Upper lobe of right lung (tissue), 1 donor: ENCODE measurements at regions not wholly inside any gene's neighbourhood (a gene's known extent, or its start where the extent isn't known, plus 50 kb on each side); places are given as distances from the start of the nearest gene placed in this dataset.

Source experiments
- ATAC-seq: fragments of 200-7000 bp; cut with Tn5 transposase; one replicate; pipeline ENCODE4 v1.9.1; 2020; ENCODE audit warnings: mild to moderate bottlenecking, moderate library complexity
- DNase-seq: peaks from one replicate; pipeline ENCODE4 v3.0.0-alpha.2; 2020
- H3K27ac ChIP-seq: fragments of 200-600 bp; one replicate; pipeline ENCODE4 v1.8.0; 2022
- H3K27me3 ChIP-seq: fragments of 200-600 bp; one replicate; pipeline ENCODE4 v1.8.0; 2022; ENCODE audit warnings: mild to moderate bottlenecking
- H3K36me3 ChIP-seq: fragments of 200-600 bp; one replicate; pipeline ENCODE4 v1.8.0; 2022
- H3K4me1 ChIP-seq: fragments of 200-600 bp; one replicate; pipeline ENCODE4 v1.8.0; 2022
- H3K4me3 ChIP-seq: fragments of 200-600 bp; one replicate; pipeline ENCODE4 v1.8.0; 2022; ENCODE audit warnings: mild to moderate bottlenecking
- H3K9me3 ChIP-seq: fragments of 200-600 bp; one replicate; pipeline ENCODE4 v1.8.0; 2022
- intact Hi-C: fragments of 100-400 bp; cut with DNase I; formaldehyde crosslinking; loops from one replicate; pipeline ENCODE4 v1.11.0; 2022
- TF ChIP-seq, protein P1 (sequence below): fragments of 200-600 bp; IDR thresholded peaks from one replicate; pipeline ENCODE4 v1.8.0; 2022; ENCODE audit warnings: antibody characterized with exemption
- donor health status: DM: no; HTN: yes; CAD: no; lungs with severe emphysema.

DNA sequence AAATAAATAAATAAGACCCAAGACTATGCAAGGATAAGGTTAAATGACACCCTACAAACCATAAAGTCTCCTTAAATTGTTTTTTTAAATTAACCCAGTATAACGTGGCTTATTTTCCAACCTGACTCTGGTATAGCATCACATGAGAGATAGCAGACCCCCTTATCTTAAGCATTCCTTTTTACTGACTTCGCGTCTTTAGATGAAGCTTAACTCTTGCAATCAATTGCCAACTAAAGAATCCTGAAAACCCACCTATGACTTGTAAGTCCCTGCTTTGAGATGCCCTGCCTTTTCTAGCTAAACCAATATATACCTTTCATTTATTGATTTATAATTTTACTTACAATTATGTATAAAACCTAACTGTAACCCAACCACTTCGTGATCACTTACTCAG, 57.1 kb upstream of the RAB12 start:
- Histone ChIP-seq H3K4me1 (no peaks in the 10 kb centered on the region), H3K36me3 (no peaks in the 10 kb centered on the region), H3K4me3 (no peak overlapping the region), H3K27ac (no peak overlapping the region), H3K27me3 (no peaks in the 10 kb centered on the region), H3K9me3 (no peaks in the 10 kb centered on the region)
- intact Hi-C loops, result no loop called here
- DNase-seq, result no peak
- no peak for ATAC-seq
- TF ChIP-seq, protein P1, sequence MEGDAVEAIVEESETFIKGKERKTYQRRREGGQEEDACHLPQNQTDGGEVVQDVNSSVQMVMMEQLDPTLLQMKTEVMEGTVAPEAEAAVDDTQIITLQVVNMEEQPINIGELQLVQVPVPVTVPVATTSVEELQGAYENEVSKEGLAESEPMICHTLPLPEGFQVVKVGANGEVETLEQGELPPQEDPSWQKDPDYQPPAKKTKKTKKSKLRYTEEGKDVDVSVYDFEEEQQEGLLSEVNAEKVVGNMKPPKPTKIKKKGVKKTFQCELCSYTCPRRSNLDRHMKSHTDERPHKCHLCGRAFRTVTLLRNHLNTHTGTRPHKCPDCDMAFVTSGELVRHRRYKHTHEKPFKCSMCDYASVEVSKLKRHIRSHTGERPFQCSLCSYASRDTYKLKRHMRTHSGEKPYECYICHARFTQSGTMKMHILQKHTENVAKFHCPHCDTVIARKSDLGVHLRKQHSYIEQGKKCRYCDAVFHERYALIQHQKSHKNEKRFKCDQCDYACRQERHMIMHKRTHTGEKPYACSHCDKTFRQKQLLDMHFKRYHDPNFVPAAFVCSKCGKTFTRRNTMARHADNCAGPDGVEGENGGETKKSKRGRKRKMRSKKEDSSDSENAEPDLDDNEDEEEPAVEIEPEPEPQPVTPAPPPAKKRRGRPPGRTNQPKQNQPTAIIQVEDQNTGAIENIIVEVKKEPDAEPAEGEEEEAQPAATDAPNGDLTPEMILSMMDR, result no peak

DNA sequence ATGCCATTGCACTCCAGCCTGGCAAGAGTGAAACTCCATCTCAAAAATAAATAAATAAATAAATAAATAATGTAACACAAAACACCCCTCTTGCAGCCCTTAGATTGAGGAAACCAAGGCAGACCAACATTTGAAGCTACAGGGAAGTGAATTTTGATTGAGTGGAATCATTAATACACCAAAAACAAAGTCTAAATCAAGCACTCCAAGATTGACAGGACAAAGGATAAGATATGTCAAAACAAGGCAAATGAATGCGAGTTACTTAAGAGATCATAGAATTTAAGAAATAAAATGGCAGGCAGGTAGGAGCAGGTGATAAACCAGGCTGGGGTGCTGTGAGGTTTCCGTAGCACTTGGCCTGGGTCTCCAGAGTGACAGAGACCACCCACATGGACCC, 54.9 kb upstream of the RAB12 start:
- Histone ChIP-seq H3K9me3 (no peaks in the 10 kb centered on the region), H3K36me3 (no peaks in the 10 kb centered on the region), H3K4me3 (no peak overlapping the region), H3K27me3 (no peaks in the 10 kb centered on the region), H3K4me1 (no peaks in the 10 kb centered on the region), H3K27ac (no peak overlapping the region)
- DNase-seq, result no peak
- no peak for ATAC-seq
- intact Hi-C loops, result no loop called here
- TF ChIP-seq, protein P1, result no peak

DNA sequence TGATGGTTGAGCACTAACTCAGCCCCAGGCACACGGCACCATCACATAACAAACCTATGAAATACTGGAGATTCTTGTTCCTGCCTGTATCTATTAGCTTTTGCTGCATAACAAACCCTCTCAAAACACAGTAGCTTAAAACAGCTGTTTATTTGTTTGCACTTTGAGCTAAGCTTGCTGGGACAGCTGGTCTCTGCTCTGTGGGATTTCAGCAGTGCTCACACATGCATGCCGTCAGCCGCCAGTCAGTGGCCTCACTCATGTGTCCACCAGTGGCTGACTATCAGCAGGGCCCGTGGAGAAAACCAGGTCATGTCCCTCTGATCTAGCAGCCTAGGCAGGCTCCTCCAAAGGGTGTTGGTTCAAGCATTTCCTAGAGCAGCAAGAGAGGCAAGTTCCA, 52.8 kb upstream of the RAB12 start:
- Histone ChIP-seq H3K27me3 (no peaks in the 10 kb centered on the region), H3K4me3 (no peak overlapping the region), H3K9me3 (no peaks in the 10 kb centered on the region), H3K36me3 (no peaks in the 10 kb centered on the region), H3K27ac (no peak overlapping the region), H3K4me1 (no peaks in the 10 kb centered on the region)
- ATAC-seq (no peak), DNase-seq (no peak)
- TF ChIP-seq, protein P1, result no peak
- intact Hi-C loops, result no loop called here
